HG03432 (cell line): ENCODE measurements at regions not wholly inside any gene's neighbourhood (a gene's known extent, or its start where the extent isn't known, plus 50 kb on each side); places are given as distances from the start of the nearest gene placed in this dataset.

ENCODE experiments used
- ATAC-seq: cut with Tn5 transposase; IDR thresholded peaks from one replicate; pipeline ENCODE4 v1.9.1; 2021; ENCODE audit warnings: mild to moderate bottlenecking, moderate library complexity; ENCODE audit not compliant: unreplicated experiment

DNA sequence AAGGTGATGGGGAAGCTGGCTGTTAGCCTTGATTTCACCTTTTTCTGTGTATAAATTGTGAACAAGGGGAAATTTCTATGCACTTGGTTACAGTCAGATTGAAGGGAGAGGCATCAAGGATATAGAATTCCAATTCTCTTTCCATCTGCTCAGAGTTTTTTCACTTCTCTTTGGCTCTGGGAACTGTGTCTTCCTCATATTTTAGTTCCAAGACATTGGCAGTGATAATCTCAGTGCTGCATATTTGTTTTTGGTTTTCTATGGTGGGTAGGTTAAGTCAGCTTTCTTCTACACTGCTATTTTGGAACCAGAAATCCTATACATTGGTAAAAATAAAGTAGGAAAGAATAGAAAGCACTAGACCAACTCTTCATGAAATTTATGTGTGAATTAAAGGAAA, 569.6 kb upstream of the CXADR start:
- no peak for ATAC-seq

DNA sequence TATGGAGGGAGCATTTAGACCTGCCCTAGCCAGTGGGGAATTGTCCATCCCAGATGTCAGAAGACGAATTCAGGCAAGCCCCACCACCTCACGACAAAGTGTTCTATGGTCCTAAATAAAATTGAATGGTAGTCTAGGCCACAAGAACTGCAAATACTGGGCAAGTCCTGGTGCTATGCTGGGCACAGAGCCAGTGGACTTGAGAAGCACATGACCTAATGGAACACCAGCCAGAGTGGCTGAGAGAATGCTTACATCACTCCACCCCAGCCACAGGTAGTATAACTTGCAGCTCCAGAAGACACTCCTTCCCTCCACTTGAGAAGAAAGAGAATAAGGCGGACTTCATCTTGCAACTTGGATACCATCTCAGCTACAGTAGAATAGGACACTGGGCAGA, 567.3 kb upstream of the CXADR start:
- no peak for ATAC-seq

DNA sequence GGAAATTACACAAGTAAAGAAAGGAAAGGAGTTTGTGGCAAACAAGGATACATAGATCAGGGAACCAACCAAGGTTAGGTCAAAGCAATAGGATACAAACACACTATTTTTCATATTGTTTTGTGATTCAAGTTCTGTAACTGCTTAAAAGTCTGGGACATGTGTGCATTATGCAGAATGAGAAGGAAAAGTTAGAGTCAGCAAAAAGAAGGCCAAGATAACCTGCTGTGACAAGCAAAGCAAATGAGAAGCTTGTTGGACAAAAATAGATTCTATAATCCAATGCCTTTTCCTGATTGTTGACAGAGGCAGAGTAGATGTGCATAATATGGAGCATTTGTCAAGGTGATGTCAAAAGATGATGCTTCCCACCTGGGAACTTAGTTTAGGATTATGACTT, 556.0 kb upstream of the CXADR start:
- no peak for ATAC-seq

DNA sequence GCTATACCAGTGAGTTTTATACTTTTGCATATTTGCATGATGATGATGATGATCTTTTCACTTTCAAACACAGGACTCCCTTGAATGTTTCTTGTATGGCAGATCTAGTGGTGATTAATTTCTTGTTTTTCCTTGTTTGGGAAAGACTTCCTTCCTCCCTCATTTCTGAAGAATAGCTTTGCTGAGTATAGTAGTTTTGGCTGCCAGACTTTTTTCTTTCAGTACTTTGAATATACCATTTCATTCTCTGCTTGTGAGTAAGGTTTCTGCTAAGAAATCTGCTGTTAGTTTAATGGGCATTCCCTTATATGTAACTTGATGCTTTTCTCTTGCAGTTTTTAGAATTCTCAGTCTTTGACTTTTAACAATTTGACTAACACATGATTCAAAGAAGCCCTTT, 547.4 kb upstream of the CXADR start:
- no peak for ATAC-seq

DNA sequence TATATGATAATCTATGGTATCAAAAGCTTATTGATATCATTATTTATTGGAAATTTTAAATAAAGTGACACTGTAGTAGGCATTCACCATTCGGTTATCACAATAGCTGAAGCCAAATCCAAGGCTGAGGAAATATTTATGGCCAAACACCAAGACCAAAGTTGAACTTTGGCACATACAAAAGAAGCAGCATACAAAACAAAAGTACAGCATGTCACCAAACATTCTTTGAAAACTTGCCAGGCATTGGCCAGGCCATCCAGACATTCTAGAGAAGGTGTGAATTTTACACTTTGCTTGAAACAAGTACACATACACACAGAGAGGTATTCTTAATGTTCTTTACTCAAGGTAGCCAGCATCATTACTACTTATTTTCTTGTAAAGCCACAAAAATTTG, 544.4 kb upstream of the CXADR start:
- ATAC-seq = no peak

DNA sequence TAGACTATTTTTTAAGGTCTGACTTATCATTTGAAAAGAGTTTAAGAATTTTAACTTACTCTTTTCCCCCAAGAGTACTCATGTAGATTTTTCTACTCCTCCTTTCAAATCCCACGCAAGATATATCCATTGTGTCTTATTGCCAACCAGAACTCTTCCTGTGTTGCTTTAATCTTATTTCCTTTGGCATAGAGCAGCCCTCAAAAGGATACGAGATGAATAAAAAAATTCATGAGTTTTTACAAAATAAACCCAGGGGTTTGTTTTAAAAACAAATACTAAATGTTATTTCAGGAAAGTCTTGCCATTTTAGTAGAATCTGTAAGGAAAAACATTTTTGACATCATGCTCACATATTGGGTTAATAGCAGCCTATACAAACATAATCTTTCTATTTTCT, 543.2 kb upstream of the CXADR start:
- ATAC-seq = no peak

DNA sequence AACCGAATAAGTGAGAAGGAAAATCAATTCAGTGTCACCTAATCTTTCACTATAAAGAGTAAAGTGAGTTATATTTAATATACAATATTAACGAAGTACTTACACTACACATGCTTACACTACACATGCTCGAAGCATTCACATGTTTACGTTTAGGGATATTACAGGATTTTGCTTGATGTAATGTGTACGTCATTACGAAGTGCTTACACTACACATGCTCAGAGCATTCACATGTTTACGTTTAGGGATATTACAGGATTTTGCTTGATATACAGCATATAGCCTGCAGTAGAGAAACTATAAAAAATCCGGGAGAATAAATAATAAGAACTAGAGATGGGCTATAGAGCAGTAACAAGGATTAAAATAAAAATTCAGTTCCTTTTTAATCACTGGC, 538.8 kb upstream of the CXADR start:
- no peak for ATAC-seq

DNA sequence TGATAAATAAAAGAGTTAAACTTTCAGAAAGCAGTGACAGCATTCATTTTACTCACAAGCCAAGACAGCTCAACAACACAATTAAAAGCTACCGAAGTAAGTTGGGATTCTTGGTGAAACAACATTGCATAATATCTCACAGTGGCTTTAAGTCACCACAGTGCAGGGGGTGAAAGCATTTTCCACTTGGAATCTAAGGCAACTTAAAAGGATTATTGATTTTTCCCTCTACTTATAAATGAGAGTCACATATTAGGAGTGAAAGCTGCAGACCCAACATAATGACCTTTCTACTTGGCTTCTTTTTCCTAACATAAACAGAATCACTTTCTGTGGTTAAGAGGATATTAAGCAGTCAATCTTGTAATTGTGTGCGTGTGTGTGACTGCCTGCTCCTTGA, 536.6 kb upstream of the CXADR start:
- ATAC-seq = no peak

DNA sequence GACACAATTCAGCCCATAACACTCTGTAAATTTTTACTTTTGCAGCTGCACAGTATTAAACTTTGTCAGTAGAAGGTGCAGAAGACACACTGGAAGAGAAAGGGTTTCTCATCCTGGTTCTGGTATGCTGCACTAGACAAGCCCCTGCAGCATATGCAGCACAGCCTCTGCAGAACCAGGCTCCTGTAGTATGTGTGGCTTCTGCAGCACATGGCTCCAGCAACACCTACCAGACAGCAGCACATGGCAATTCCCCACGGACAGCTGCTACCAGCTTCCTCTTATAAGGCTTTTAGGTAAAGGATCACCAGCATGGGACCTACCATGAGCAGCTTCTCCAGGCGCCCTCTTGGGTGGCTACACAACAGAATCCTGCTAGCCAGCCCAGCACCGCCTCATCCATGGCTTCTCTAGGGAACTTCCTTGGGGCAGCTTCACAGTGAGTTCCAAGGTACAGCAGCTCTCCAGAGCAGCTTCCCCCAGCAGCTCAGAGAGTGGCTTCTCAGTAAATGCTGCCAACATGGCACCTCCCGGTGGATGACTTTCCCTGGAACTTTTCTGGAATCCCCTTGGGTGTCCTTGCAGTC, 534.4 kb upstream of the CXADR start:
- no peak for ATAC-seq

DNA sequence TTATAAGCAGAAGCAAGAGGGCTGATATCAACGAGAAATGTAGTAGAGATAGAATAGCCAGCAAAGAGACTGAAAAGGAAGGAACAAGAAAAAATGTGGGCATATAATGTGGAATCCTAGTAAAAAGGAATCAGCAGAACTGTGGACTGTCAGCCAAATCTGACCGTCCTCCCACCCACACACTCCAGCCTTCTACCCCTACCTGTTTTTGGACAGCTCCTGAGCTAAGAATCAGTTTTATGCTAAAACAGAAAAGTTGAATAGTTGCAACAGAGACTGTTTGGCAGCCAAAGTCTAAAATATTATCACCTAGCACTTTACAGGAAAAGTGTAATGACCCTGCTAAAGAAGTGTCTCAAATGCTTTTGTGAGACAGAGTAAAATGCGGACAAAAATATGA, 533.3 kb upstream of the CXADR start:
- no peak for ATAC-seq

DNA sequence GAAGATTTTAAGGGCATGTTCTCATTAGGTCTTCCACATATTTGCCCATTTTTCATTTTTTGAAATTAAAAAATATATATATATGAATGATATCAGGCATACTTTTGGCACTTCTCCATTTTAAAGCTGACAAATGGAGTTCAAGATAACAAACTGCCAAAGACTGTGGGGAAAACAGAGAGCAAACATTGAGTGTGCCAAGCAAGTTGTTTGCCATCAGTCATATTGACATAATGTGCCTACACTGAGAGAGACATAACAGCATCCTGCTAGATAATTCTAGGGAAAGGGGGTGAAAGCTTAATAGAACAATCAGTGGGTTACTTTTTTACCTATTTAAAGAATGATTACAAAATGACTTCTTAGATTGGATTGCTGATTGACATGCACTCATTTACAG, 529.4 kb upstream of the CXADR start:
- ATAC-seq = no peak

DNA sequence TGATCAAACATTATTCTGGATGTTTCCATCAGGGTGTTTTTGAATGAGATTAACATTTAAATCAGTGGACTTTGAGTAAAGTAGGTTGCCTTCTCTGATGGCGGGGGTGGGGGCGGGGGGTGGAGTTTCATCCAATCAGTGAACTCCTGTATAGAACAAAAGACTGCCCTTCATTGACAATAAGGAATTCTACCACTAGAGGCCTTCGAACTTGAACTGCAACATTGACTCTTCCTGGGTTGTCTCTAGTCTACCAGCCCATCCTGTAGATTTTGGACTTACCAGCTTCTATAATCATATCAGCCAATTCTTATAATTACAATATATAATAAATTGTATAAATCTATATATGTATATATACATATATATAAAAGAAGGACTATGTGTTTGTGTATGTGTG, 520.4 kb upstream of the CXADR start:
- no peak for ATAC-seq

DNA sequence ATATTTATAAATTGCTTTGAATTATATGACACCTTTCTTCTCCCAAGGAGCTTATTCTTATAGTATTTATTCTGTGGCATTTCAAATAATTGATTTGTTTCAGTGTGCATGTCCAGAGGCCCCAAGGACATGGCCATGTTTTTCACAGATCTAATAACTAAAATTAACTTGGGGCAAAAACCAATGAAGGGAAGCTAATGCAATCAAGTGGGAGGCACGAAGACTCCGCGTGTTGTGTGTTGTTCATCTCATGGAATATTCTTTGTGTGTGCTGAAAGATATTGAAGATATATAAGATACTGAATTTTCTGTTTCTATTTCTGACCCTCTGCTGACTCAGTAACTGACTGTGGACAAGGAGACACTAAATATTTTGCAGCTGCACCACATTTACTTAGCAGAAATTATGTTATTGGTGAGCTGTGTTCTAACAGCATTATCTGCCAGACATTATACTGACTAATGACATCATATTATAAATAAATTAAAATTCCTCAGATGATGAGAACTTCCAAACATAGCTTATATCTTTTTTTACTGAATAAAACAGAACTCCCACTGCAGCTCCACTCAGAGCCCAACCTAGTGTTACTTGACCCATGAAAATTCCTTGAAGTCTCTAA, 519.3 kb upstream of the CXADR start:
- ATAC-seq = no peak

DNA sequence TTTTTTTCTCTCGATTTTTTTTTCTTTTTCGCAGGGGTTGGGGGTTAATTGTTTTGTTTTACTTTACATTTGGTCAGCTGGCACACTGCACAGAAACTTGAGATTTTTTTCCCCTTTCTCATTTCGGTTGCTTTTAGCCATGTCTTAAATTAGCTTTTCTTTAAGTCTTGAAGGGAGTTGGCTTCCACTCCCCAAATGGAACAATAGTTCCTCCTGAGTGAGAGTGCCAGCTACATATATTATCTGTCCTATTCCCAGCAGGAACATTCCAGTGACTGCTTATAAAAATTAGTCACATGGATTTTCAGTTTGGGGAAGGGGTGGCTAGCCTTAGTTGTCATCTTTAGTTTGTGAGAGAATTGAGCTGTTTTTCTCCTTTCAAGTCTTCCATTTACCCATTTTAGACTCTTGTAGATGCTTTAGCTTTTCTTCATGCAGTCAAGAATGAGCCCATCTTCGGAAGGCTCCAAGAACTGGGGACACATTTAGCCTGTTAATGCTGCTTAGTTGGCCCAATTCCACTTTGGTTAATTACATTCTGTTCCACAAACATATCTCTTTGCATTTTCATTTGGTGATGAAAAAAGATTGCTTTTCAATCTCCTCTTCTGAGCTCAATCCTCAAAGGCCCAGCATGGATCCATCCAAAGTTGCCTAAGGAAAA, 510.1 kb upstream of the CXADR start:
- no peak for ATAC-seq

DNA sequence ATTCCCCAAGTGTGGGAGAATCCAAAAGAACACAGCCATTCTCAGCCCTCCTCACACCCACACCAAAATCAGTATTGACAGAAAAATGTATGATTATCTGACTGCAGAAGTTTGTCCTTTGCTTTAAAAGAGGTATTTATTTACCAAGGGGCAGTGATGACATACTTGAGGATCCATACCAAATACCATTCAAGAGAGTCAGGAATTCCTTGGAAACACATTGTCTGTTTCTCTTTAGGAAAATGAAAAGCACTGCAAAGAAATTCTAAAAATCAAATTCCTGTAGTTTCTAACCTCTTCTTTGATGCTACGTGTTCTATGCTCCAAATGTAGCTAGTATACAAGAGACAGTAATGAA, 509.6 kb upstream of the CXADR start:
- ATAC-seq = no peak

DNA sequence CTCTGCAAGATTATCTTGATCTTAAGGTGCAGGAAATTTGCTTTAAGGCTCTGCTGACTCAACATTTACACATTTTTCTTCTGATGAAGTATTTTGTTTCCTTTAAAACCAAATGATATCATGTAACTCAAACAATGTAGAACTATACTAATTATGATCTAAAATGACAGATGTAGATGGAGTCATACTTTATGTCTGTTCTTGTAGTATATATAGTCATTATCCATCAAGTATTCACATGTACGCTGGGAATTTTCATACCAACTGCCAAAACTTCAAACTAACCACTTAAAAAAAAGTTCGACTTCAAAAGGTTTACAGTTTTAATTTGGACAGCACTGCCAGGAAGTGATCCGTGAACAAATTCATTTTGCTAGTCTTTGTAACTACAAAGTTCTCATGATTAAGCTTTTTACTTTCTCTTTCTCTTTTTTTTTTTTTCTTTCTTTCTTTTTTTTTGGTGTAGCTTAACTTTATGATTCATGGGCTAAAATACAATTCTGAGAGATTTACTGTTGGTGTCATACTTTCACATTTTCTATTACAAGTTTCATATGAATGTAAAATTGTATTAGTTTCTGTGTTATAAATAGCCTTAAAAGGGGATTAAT, 509.0 kb upstream of the CXADR start:
- ATAC-seq = no peak

DNA sequence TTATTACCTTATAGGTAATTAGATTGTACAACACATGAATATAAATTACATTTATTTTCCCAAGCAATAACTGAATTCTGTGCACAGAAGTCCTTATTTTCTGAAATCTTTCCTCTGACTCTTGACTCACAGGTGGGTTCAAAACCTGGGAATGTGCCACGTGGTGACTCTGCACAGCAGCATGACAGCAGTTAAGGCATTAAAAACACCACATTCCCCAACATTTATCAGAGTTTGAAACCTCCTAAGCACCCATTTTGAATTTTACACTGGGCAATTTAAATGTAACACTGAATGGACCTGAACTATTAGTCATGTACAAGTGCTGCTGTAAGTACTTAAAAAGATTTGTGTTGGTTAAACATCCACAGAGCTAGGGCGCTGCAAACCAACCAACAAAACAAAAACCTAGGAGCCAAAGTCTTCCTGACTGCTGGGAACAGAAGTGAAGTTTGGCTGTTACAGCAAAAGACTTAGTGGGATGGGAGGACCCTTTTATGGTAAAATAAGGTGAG, 480.6 kb upstream of the CXADR start:
- ATAC-seq = no peak

DNA sequence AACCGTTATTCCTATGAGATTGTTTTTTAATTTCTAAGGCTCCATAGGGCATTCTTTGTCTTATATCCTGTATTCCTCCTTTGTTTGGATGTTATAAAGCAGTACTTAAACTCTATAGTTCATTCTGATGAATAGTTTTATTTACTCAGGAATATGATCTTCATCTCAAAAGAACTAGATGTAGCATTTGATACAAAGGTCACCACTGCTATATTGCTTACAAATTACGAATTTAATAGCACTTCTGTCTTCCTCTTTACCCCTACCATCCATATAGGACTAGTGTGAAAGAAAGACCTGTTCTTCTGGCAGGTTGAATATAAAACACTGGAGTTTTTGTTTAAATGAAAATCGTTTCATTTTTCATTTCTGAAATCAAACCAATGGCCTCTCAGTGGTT, 468.1 kb upstream of the CXADR start:
- ATAC-seq = no peak

DNA sequence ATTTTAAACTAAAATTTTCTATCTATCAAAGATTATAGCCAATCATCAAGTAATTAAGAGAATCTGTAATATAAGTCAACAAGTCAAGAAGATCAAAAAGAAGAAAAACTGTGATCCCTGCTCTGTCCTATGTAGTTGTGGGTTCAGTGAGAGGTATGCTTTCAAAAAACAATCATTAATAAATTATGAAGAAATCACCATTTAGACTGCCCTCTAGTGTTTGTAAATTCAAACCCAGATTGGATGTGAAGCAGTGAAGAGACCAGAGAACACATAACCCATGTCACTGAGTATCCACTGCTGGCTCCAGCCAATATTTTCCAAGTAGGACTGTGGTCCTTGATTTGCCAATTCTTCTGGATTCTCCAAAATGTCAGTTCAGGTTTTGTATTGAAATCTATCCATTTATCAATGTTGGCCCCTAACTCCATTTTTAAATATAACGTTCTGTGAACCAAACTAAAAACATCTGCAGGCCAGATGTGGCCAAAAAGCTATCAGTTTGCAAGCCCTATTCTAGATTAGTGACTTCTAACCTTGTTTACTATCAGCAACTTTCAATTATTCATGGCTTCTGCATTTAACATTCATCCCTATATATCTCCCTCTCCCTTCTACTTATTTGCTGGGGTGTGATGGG, 467.5 kb upstream of the CXADR start:
- no peak for ATAC-seq

DNA sequence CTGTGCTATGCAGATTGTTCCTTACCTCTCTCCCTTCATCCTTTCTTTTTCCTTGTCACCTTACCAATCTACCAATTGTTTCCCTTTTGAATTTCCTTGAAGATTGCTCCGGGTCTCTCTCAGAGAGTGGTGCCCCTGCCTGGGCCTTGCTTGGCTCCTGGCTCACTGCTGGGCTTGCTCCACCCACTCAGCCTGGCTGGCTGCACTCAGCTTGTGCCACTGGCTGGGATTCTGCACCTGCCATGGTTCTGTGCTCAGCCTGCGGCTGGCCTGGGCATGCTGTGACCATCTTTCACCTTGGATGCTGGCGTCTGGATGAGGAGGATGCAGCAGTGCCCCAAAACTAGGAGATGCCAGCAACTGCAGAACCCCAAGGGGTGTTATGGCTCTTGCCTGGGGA, 463.9 kb upstream of the CXADR start:
- no peak for ATAC-seq

DNA sequence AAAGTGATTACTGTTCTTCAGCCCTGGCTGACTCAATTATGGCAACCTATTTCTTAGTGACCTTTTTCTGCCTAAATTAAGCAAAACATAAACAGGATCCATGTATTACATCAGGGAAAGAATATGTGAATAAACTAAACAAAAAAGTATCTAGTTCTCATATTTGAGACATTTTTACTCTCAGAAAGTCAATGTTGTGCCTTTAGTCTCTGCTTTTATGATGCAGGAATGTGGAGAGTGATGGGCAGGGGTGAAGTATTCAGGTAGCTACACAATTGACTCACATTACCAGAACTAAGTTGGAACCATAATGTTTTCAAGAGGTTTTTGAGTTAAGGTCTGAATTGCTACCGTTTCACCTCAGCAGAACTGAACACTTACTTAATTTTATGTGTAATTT, 462.7 kb upstream of the CXADR start:
- ATAC-seq = no peak

DNA sequence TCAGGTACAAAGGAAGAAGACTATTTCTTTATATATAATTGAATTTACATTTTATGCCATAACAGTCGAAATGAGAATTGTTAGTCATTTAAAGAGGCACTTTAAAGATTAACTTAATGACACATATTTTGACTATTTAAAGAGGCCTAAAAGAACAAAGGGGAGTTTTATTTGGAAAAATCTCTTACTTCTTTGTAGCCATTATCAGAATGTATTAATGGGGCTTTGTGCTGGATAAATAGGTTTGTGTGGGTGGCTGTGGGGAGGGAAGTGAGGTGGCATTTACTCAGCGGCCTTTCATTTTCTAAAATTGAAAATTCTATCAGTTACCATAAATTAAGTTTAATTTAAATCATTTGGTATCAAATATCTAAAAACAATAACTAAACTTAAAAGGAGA, 462.2 kb upstream of the CXADR start:
- ATAC-seq = no peak
